Mesodermal cell (in vitro differentiated cells): ENCODE measurements at regions not wholly inside any gene's neighbourhood (a gene's known extent, or its start where the extent isn't known, plus 50 kb on each side); places are given as distances from the start of the nearest gene placed in this dataset.

Experiments used
- H3K27ac ChIP-seq: 2 replicates; pipeline ENCODE4 v1.7.0; 2013; ENCODE audit warnings: mild to moderate bottlenecking, low read depth, low read length, moderate library complexity; ENCODE audit not compliant: severe bottlenecking
- H3K36me3 ChIP-seq: 2 replicates; pipeline ENCODE4 v1.7.1; 2013; ENCODE audit warnings: mild to moderate bottlenecking, low read length, moderate library complexity; ENCODE audit not compliant: control insufficient read depth, insufficient read depth
- H3K4me1 ChIP-seq: one replicate; pipeline ENCODE4 v1.7.1; 2013; ENCODE audit warnings: mild to moderate bottlenecking, low read length; ENCODE audit not compliant: insufficient read depth, control insufficient read depth, poor library complexity, severe bottlenecking
- H3K4me3 ChIP-seq: 2 replicates; pipeline ENCODE4 v1.7.0; 2013; ENCODE audit warnings: low read length, control low read depth, mild to moderate bottlenecking; ENCODE audit not compliant: insufficient read depth, poor library complexity, severe bottlenecking; ENCODE audit errors: extremely low read depth
- H3K9me3 ChIP-seq: 2 replicates; pipeline ENCODE4 v1.7.1; 2013; ENCODE audit warnings: mild to moderate bottlenecking, low read length, moderate library complexity; ENCODE audit not compliant: control insufficient read depth
- WGBS, 2 experiments: methylation state at CpG; one replicate each; pipeline ENCODE4 v1.1.5; 2013; ENCODE audit warnings: missing lambda C conversion rate in 2 of 2; ENCODE audit not compliant: insufficient coverage in 2 of 2; 5-methylcytosine and 5-hydroxymethylcytosine counted together

DNA sequence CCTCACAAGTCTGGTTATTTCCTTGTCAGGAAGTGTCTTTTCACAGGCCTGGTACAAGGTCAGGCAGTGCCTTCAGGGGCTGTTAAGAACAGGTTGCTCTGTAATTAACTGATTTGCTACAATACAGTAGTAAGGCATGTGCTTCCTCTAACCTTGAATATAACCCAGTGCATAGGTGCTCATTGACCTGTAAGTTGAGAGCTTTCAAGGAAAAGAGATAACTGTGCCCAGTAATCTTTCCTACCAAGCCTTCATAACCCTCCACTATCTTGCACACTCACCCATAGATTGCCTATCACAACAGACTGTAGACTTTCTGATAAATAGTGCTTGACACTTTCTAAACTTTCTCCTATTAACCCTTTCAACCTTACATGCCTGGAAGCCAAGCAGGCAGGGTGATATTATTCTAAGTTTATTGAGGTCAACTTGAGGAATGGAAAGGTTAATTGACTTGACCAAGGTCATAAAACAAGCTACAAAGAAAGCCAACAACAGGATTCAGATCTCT, 148.1 kb downstream of the PPARGC1A start:
- no peaks in the 10 kb centered on the region for H3K36me3 ChIP-seq
- H3K9me3 ChIP-seq, result peaks cover 7% of the 10 kb centered on the region
- H3K4me1 ChIP-seq, result no peaks in the 10 kb centered on the region
- H3K27ac ChIP-seq, result no peak overlapping the region
- no peak overlapping the region for H3K4me3 ChIP-seq

DNA sequence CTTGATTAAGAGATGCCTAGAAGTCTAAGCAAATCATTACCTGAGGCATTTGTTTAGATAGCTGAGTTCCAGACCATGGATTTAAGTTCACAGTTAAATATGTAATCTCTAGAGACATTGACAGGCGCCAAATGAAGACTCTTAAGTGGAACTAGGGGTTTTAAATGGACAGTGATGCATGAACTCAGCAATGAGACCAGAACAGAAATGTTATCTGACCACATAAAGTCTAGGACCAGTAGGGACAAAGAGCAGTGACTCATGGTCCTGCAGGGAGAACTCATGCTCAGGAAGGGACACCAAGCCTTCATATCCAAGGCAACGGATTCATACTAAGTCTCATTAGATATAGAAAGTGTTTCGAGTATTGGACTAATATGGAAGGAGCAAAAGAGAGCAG, 152.3 kb downstream of the PPARGC1A start:
- WGBS, 2 experiments, result 76 to 97% methylated on average over 2 to 3 of the region's 3 CpGs
- H3K4me1 ChIP-seq, result no peaks in the 10 kb centered on the region
- H3K4me3 ChIP-seq, result no peak overlapping the region
- no peaks in the 10 kb centered on the region for H3K9me3 ChIP-seq
- no peak overlapping the region for H3K27ac ChIP-seq
- H3K36me3 ChIP-seq, result no peaks in the 10 kb centered on the region

DNA sequence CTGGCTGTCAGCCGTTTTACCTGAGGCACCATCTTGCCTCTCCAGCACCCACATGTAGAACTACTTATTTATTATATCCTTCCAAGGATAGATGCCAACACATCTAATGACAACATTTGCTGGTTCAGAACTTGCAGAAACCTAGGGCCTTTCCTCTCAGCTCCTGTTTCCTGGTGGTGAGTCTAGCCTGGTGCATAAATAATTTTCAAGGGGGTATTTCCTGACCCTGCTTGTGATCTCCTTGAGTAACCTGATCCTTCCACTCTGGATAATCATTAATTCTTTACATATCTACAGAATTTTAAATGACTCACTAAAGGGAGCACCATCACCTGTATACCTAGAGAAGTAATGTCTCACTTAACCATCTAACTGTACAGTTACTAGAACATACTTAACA, 153.4 kb downstream of the PPARGC1A start:
- H3K36me3 ChIP-seq, result no peaks in the 10 kb centered on the region
- H3K9me3 ChIP-seq, result no peaks in the 10 kb centered on the region
- H3K4me1 ChIP-seq, result no peaks in the 10 kb centered on the region
- H3K27ac ChIP-seq, result no peak overlapping the region
- 86 to 100% methylated on average over 1 of the region's 1 CpG for WGBS, 2 experiments
- H3K4me3 ChIP-seq, result no peak overlapping the region

DNA sequence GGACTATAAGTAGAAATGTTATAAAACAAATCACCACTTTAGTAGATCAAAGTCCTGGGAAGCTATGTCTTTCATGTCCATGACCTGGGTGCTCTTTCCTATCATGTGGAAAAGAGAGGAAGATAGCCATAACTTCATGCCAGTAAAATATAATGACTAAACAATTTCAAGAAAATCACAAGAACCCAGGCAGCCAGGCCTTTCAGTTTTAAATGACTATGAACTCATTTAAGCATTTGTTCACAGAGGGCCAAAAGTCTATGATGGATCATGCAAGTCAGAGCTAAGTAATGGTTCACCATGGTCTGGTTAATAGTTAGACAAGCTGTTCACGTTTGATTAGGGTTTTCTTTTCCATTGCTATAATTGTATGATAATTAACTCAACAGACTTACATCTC, 155.8 kb downstream of the PPARGC1A start:
- Histone ChIP-seq H3K36me3 (no peaks in the 10 kb centered on the region), H3K4me3 (no peak overlapping the region), H3K27ac (no peak overlapping the region), H3K9me3 (no peaks in the 10 kb centered on the region), H3K4me1 (peaks cover 6% of the 10 kb centered on the region)
- WGBS, 2 experiments, result no CpG with 5 or more reads among the region's 1 CpG

DNA sequence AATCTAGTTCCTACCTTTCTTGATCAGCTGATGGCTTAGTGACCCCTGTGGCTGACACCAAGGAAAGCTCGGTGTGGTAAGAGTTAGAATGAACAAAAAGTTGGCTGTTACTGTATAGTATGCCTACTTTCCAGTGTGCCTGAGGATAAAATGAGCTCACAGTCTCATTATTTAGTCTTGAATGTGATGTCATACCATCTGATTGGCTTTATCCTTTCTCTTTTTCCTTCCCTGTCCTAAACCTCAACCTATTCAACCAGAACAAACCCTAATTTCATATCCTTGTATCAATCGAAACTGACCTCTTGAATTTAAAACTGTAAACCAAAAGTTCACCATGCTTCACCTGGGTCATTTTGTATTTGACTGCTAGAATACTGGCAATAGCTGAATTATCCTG, 156.4 kb downstream of the PPARGC1A start:
- 50% methylated on average over 1 of the region's 2 CpGs; no CpG with 5 or more reads in 1 of the 2 experiments for WGBS, 2 experiments

DNA sequence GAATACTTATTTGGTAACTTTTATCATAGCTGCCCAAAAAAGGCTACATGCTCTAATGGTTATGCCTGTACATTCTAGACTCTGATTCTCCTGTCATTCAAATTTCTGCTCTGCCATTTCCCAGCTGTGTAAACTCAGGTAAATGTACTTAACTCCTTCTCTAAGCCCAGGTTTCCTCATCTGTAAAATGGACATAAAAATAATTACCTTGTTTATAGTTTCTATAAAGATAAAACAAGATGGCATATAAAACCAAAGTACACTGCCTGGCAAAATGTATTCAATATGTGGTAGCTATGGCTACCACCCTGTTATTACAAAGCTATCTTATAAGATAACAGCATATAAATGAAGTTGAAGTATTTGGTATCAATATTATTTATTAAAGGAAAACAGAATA, 158.8 kb downstream of the PPARGC1A start:
- H3K9me3 ChIP-seq, result no peaks in the 10 kb centered on the region

More for the DNA sequence above, 156.4 kb downstream of the PPARGC1A start:
- Histone ChIP-seq H3K36me3 (no peaks in the 10 kb centered on the region), H3K27ac (no peak overlapping the region), H3K4me3 (no peak overlapping the region), H3K4me1 (peaks cover 10% of the 10 kb centered on the region), H3K9me3 (no peaks in the 10 kb centered on the region)

DNA sequence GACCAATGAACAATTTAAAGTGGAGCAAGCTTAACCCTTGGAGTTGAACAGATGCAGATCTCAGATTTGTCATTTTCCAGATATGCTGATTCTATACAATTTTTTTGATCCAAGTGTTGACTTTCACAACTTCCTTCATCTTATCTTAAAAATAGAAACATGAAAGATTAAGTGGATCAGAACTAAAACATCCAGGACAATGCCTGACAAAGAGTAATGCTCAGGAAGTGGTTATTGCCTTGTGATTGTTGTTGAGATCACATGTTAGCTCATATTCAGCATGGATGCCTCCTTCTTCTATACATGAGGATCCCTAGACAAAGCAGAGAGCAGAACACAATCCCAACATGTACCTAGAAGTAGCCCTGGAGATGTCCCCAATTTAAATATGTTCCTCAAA, 160.9 kb downstream of the PPARGC1A start:
- no peaks in the 10 kb centered on the region for H3K36me3 ChIP-seq
- H3K4me3 ChIP-seq, result no peak overlapping the region
- H3K4me1 ChIP-seq, result peaks cover 17% of the 10 kb centered on the region
- H3K27ac ChIP-seq, result peak overlapping the region; percentile 85
- no peaks in the 10 kb centered on the region for H3K9me3 ChIP-seq

More for the DNA sequence above, 158.8 kb downstream of the PPARGC1A start:
- Histone ChIP-seq H3K27ac (no peak overlapping the region), H3K4me3 (no peak overlapping the region), H3K4me1 (peaks cover 17% of the 10 kb centered on the region), H3K36me3 (no peaks in the 10 kb centered on the region)

DNA sequence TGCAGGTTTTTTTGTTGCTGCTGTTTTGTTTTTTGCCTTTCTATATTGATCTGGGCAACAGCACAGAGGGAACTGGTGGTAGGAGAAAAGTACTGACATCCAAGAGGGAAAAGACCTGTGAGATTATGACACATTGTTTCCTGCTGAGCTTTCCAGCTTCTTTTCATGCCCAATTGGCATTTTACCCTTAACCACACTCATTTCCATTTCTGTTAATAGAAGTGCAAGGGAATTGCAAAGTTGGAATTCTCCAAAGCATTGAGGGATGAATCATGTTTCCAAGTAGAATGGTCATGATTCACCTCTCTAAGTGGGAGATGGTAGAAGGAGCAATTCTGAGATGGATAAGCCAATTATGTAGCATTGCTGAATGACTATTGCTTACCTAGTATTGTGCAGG, 161.5 kb downstream of the PPARGC1A start:
- Histone ChIP-seq H3K4me3 (no peak overlapping the region), H3K27ac (peak overlapping the region; percentile 85), H3K9me3 (no peaks in the 10 kb centered on the region), H3K36me3 (no peaks in the 10 kb centered on the region), H3K4me1 (peaks cover 17% of the 10 kb centered on the region)

DNA sequence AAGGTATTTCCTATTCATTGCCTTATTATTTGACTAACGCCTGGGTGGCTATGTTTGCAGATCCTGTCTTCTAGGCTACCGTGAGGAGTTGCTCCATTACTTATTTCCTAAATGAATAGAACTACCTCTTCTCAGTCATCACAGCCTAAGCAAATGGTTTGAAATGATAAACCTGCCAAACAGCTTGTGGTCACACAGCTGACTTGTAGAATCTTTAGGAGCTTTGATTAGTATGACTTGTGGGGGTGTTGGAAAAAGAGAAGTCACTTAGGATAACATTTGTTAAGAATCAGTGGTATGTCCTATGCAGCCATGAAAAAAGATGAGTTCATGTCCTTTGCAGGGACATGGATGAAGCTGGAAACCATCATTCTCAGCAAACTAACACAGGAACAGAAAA, 169.3 kb downstream of the PPARGC1A start:
- WGBS, 2 experiments, result 64 to 73% methylated on average over 2 of the region's 2 CpGs
- no peak overlapping the region for H3K4me3 ChIP-seq

DNA sequence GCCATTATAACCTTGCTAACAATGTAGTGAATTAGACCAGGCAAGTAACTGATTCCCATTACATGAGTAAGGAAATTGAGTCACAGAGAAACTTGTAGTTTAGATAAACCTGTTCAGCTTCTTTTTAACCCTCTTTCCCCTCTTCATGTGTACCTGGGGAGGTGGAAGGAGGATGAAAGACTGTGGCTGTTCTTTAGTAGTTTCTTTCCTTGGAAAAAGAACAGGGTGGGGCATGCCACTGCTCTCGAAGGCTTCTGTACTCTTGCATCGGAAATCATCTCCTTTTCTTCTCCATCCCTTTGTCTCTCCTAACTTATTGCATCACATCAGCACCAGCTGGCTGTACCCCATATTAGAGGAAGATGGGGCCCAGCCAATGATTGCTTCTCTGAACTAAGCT, 171.4 kb downstream of the PPARGC1A start:
- Histone ChIP-seq H3K9me3 (no peaks in the 10 kb centered on the region), H3K4me3 (no peak overlapping the region), H3K36me3 (no peaks in the 10 kb centered on the region), H3K4me1 (no peaks in the 10 kb centered on the region), H3K27ac (no peak overlapping the region)
- 100% methylated on average over 1 of the region's 2 CpGs; no CpG with 5 or more reads in 1 of the 2 experiments for WGBS, 2 experiments

More for the DNA sequence above, 169.3 kb downstream of the PPARGC1A start:
- Histone ChIP-seq H3K27ac (no peak overlapping the region), H3K9me3 (no peaks in the 10 kb centered on the region), H3K36me3 (no peaks in the 10 kb centered on the region), H3K4me1 (no peaks in the 10 kb centered on the region)

DNA sequence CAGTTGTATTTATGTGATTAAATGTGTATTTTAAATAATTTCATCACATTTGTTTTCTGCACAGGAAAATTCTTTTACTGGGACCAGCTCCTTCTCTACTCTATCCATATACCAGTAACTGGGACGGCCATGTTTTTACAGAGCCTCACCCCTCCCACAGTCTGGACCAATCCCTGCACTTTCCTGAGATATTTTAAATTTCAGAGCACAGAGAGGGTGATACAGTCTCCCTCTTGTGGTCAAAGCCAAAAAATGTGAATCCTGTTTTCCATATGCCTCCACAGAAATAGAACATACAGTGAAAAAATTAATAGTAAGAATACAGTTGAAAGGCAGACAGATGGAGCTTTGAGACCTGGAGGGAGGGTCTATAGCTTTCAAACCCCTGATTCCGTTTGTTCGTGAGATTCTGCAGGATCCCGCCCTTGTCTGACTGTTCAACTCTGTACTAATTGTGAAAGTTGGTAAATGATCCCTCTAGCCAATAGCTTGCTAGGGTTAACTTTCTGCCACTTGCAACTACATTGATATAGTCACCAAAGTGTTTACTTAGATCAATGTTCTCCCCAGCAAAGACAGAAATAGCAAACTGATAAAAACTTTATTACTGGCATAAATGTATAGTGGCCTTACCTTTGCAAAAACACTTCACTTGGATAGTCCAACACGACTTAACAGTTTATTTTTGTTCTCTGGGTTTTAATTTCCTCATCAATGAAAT, 172.2 kb downstream of the PPARGC1A start:
- no peaks in the 10 kb centered on the region for H3K9me3 ChIP-seq
- no peaks in the 10 kb centered on the region for H3K4me1 ChIP-seq
- no peak overlapping the region for H3K4me3 ChIP-seq
- WGBS, 2 experiments, result 100% methylated on average over 3 of the region's 5 CpGs; no CpG with 5 or more reads in 1 of the 2 experiments
- no peaks in the 10 kb centered on the region for H3K36me3 ChIP-seq
- no peak overlapping the region for H3K27ac ChIP-seq
